ENCODE measurements at regions not wholly inside any gene's neighbourhood (a gene's known extent, or its start where the extent isn't known, plus 50 kb on each side); places are given as distances from the start of the nearest gene placed in this dataset.

DNA sequence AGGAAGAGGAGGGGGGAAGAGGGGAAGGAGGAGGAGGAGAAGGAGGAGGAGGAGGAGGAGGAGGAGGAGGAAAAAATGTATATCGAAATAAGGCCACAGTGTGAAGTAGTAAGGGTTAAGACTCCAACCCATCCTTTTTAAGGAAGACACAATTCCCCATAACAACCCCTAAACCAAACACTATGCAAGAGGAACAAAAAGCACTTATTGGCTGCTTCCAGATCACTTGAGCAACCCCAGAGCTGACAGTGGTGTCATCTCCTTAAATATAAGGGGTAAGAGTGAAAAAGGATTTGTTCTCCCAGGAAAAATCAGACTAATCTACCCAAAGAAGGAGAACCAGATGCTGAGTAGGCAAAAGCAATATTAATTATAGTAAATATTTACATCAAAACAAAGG lies 169.1 kb upstream of the SASH1 start:
- no peak overlapping the region for H3K4me3 ChIP-seq
- WGBS (ENCODE audit: missing lambda C conversion rate): 100% methylated on average over 1 of the region's 1 CpG
- no peak overlapping the region for H3K4me2 ChIP-seq
- TF ChIP-seq ZFP36 (IDR thresholded peaks at IDR 0.05; ENCODE audit: borderline replicate concordance, partially characterized antibody) (no peak), ZNF302 (CRISPR knock-in tag; IDR thresholded peaks at IDR 0.05) (no peak), FOSL2 (IDR thresholded peaks at IDR 0.05) (no peak), FOSL2 (CRISPR knock-in tag; IDR thresholded peaks at IDR 0.05) (no peak), CEBPB (IDR thresholded peaks at IDR 0.05) (no peak), GATA3 (IDR thresholded peaks at IDR 0.05; ENCODE audit: borderline replicate concordance) (no peak), MAFK (IDR thresholded peaks at IDR 0.05; ENCODE audit: partially characterized antibody) (no peak), JUN (IDR thresholded peaks at IDR 0.05) (no peak), JUNB (IDR thresholded peaks at IDR 0.05) (no peak), ESRRA (IDR thresholded peaks at IDR 0.05; ENCODE audit: borderline replicate concordance, low read length) (no peak), TP53 (CRISPR knock-in tag; IDR thresholded peaks at IDR 0.05) (no peak), HOXA7 (CRISPR knock-in tag; IDR thresholded peaks at IDR 0.05) (no peak), RAD21 (conservative IDR thresholded peaks at IDR 0.05 in 1 of 2, IDR thresholded peaks at IDR 0.05 in 1 of 2) (no peak), RNF2 (IDR thresholded peaks at IDR 0.05; ENCODE audit: borderline replicate concordance, low read depth) (no peak), KDM5A (IDR thresholded peaks at IDR 0.05) (no peak)
- TF ChIP-seq, protein P1, sequence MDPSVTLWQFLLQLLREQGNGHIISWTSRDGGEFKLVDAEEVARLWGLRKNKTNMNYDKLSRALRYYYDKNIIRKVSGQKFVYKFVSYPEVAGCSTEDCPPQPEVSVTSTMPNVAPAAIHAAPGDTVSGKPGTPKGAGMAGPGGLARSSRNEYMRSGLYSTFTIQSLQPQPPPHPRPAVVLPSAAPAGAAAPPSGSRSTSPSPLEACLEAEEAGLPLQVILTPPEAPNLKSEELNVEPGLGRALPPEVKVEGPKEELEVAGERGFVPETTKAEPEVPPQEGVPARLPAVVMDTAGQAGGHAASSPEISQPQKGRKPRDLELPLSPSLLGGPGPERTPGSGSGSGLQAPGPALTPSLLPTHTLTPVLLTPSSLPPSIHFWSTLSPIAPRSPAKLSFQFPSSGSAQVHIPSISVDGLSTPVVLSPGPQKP (IDR thresholded peaks at IDR 0.05; ENCODE audit: low read depth, low read length): no peak
- TF ChIP-seq, protein P2, sequence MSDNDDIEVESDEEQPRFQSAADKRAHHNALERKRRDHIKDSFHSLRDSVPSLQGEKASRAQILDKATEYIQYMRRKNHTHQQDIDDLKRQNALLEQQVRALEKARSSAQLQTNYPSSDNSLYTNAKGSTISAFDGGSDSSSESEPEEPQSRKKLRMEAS (IDR thresholded peaks at IDR 0.05): no peak
- TF ChIP-seq, protein P3, sequence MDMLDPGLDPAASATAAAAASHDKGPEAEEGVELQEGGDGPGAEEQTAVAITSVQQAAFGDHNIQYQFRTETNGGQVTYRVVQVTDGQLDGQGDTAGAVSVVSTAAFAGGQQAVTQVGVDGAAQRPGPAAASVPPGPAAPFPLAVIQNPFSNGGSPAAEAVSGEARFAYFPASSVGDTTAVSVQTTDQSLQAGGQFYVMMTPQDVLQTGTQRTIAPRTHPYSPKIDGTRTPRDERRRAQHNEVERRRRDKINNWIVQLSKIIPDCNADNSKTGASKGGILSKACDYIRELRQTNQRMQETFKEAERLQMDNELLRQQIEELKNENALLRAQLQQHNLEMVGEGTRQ (IDR thresholded peaks at IDR 0.05): no peak
- no peaks in the 10 kb centered on the region for H3K9me3 ChIP-seq
- ATAC-seq (no peak), DNase-seq (ENCODE audit: low read depth in 1 of 2, low spot score in 1 of 2) (no peak), FAIRE-seq (no peak)
- ChIA-PET POLR2A (no interaction called here), CTCF (interaction anchor here (1.9 kb wide), 1 partner anchor 666 kb away, joined by 6 read pairs; no protein-coding TSS in a partner anchor)
- H3K27ac ChIP-seq: no peak overlapping the region
- H3K4me1 ChIP-seq: no peaks in the 10 kb centered on the region

DNA sequence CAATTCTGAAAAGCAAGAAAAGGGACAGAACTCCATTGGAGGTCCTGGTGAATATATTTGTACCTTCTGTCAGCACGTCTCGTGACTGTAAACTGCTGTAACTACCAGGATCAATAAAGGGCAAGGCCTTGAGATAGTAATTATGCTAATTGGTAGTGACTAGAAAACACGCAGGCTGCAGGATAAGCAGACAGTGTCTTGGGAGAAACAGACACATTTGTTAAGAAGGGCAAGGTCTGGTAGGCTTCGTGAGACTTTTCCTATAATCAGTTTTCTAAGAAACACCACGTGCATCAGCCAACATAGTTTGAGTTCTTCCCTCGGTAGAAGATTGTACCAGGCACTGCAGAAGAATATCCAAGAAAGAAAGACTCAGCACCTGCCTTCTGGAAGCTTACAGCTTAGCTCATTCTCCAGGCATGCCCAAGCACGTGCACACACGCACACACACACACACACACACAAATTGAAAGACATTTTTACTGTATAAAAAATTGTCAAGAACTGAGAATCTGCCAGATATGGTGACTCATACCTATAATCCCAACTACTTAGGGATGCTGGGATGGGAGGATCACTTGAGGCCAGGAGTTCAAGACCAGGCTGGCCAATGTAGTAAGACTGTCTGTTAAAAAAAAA lies 167.0 kb upstream of the SASH1 start:
- no peaks in the 10 kb centered on the region for H3K9me3 ChIP-seq
- CTCF ChIA-PET: interaction anchor here (1.7 to 3.7 kb wide), 6 partner anchors 7 to 669 kb away, joined by 9 to 33 read pairs (median 14); no protein-coding TSS in a partner anchor
- WGBS (ENCODE audit: missing lambda C conversion rate): 73% methylated on average over 8 of the region's 8 CpGs
- H3K27ac ChIP-seq: no peak overlapping the region
- no peak overlapping the region for H3K4me2 ChIP-seq
- ATAC-seq (no peak), FAIRE-seq (no peak), DNase-seq (ENCODE audit: low read depth in 1 of 2, low spot score in 1 of 2) (no peak)
- H3K4me3 ChIP-seq: no peak overlapping the region
- H3K4me1 ChIP-seq: no peaks in the 10 kb centered on the region
- POLR2A ChIA-PET: no interaction called here
- TF ChIP-seq HOXB5 (CRISPR knock-in tag; IDR thresholded peaks at IDR 0.05): no peak
- TF ChIP-seq NR3C1 (IDR thresholded peaks at IDR 0.05): no peak
- TF ChIP-seq HOXB13 (CRISPR knock-in tag; IDR thresholded peaks at IDR 0.05; ENCODE audit: low read depth): no peak
- no peak for TF ChIP-seq TP53 (CRISPR knock-in tag; IDR thresholded peaks at IDR 0.05)
- no peak for TF ChIP-seq MAFK (IDR thresholded peaks at IDR 0.05; ENCODE audit: partially characterized antibody)
- no peak for TF ChIP-seq ZC3H11A (IDR thresholded peaks at IDR 0.05)
- no peak for TF ChIP-seq SREBF2 (IDR thresholded peaks at IDR 0.05)
- TF ChIP-seq CHD2 (IDR thresholded peaks at IDR 0.05; ENCODE audit: low read length, partially characterized antibody): no peak
- TF ChIP-seq HEYL (CRISPR knock-in tag; IDR thresholded peaks at IDR 0.05): no peak
- no peak for TF ChIP-seq JUN (IDR thresholded peaks at IDR 0.05)
- TF ChIP-seq ZFP36 (IDR thresholded peaks at IDR 0.05; ENCODE audit: borderline replicate concordance, partially characterized antibody): no peak
- no peak for TF ChIP-seq CEBPB (IDR thresholded peaks at IDR 0.05)
- TF ChIP-seq HOXA7 (CRISPR knock-in tag; IDR thresholded peaks at IDR 0.05): no peak
- TF ChIP-seq KDM5A (IDR thresholded peaks at IDR 0.05): no peak
- TF ChIP-seq CBX2 (IDR thresholded peaks at IDR 0.05; ENCODE audit: borderline replicate concordance, low read depth): no peak
- TF ChIP-seq RNF2 (IDR thresholded peaks at IDR 0.05; ENCODE audit: borderline replicate concordance, low read depth): no peak
